G401.6 (cell line): ENCODE measurements at regions not wholly inside any gene's neighbourhood (a gene's known extent, or its start where the extent isn't known, plus 50 kb on each side); places are given as distances from the start of the nearest gene placed in this dataset.
A peak's percentile ranks its signal among the peaks of the same experiment; 100 is the strongest.
"Not testable (repeated sequence)": the region's sequence is repeated elsewhere in the genome, so short reads cannot be mapped to it uniquely, and the experiment has no call there.

ENCODE experiments used
- FAIRE-seq: peaks from 2 replicates; lab custom pipeline; 2012; peaks lifted over from hg19 to GRCh38; lab: Jason Lieb, UNC

- not testable (repeated sequence) for FAIRE-seq
Measured at GRCh38 chr3:75394562-75395360, 269.4 kb upstream of the FRG2C start.

- FAIRE-seq, result no peak
Measured at GRCh38 chr3:75395580-75396315, 268.4 kb upstream of the FRG2C start.

- FAIRE-seq, result no peak
Measured at GRCh38 chr3:75396316-75396802, 267.8 kb upstream of the FRG2C start.

GRCh38 chr3:75397486-75397885 lies 266.6 kb upstream of the FRG2C start:
- FAIRE-seq, result not testable (repeated sequence)

- not testable (repeated sequence) for FAIRE-seq
Measured at GRCh38 chr3:75422101-75422945, 241.8 kb upstream of the FRG2C start.

- FAIRE-seq, result not testable (repeated sequence)
Measured at GRCh38 chr3:75425379-75425778, 238.7 kb upstream of the FRG2C start.

- not testable (repeated sequence) for FAIRE-seq
Measured at GRCh38 chr3:75427486-75427885, 236.6 kb upstream of the FRG2C start.

GRCh38 chr3:75427906-75428305 lies 236.2 kb upstream of the FRG2C start:
- FAIRE-seq, result not testable (repeated sequence)

GRCh38 chr3:75429561-75430220 lies 234.4 kb upstream of the FRG2C start:
- FAIRE-seq, result not testable (repeated sequence)

GRCh38 chr3:75430406-75430805 lies 233.7 kb upstream of the FRG2C start:
- FAIRE-seq, result not testable (repeated sequence)

- FAIRE-seq, result not testable (repeated sequence)
Measured at GRCh38 chr3:75431120-75431519, 233.0 kb upstream of the FRG2C start.

GRCh38 chr3:75432466-75432865 lies 231.7 kb upstream of the FRG2C start:
- not testable (repeated sequence) for FAIRE-seq

GRCh38 chr3:75432885-75433284 lies 231.2 kb upstream of the FRG2C start:
- FAIRE-seq, result not testable (repeated sequence)

GRCh38 chr3:75433295-75433694 lies 230.8 kb upstream of the FRG2C start:
- FAIRE-seq, result not testable (repeated sequence)

- not testable (repeated sequence) for FAIRE-seq
Measured at GRCh38 chr3:75434276-75434912, 229.7 kb upstream of the FRG2C start.

GRCh38 chr3:75434913-75435793 lies 229.0 kb upstream of the FRG2C start:
- peak; percentile 94 for FAIRE-seq

GRCh38 chr3:75435794-75436400 lies 228.2 kb upstream of the FRG2C start:
- not testable (repeated sequence) for FAIRE-seq

GRCh38 chr3:75440986-75441385 lies 223.1 kb upstream of the FRG2C start:
- FAIRE-seq, result not testable (repeated sequence)

- FAIRE-seq, result not testable (repeated sequence)
Measured at GRCh38 chr3:75444634-75445033, 219.5 kb upstream of the FRG2C start.

GRCh38 chr3:75445234-75445633 lies 218.9 kb upstream of the FRG2C start:
- FAIRE-seq, result not testable (repeated sequence)
